ENCODE measurements at regions not wholly inside any gene's neighbourhood (a gene's known extent, or its start where the extent isn't known, plus 50 kb on each side); places are given as distances from the start of the nearest gene placed in this dataset.
"Not testable (repeated sequence)": the region's sequence is repeated elsewhere in the genome, so short reads cannot be mapped to it uniquely, and the experiment has no call there.

GRCh38 chr15:21016589-21016988 lies 150.5 kb upstream of the POTEB2 start:
- H3K36me3 Mint-ChIP-seq (ENCODE audit: low read depth); POLR2A ChIA-PET; CTCF ChIA-PET; H3K27me3 Mint-ChIP-seq; DNase-seq; intact Hi-C loops (cut with DNase I, micrococcal nuclease); H3K4me3 Mint-ChIP-seq; H3K27ac Mint-ChIP-seq; H3K9me3 Mint-ChIP-seq (ENCODE audit: low read depth); H3K4me1 Mint-ChIP-seq; ATAC-seq: not testable (repeated sequence)

GRCh38 chr15:21015171-21015570 lies 149.1 kb upstream of the POTEB2 start:
- intact Hi-C loops (cut with DNase I, micrococcal nuclease); ATAC-seq; POLR2A ChIA-PET; DNase-seq; H3K4me1 Mint-ChIP-seq; H3K9me3 Mint-ChIP-seq (ENCODE audit: low read depth); H3K36me3 Mint-ChIP-seq (ENCODE audit: low read depth); H3K27ac Mint-ChIP-seq; CTCF ChIA-PET; H3K27me3 Mint-ChIP-seq; H3K4me3 Mint-ChIP-seq: not testable (repeated sequence)

- H3K9me3 Mint-ChIP-seq (ENCODE audit: low read depth); intact Hi-C loops (cut with DNase I, micrococcal nuclease); CTCF ChIA-PET; H3K4me1 Mint-ChIP-seq; H3K4me3 Mint-ChIP-seq; H3K27ac Mint-ChIP-seq; ATAC-seq; DNase-seq; POLR2A ChIA-PET; H3K27me3 Mint-ChIP-seq; H3K36me3 Mint-ChIP-seq (ENCODE audit: low read depth): not testable (repeated sequence)
Measured at GRCh38 chr15:21013308-21013707, 147.2 kb upstream of the POTEB2 start.

GRCh38 chr15:21009651-21010050 lies 143.5 kb upstream of the POTEB2 start:
- H3K27ac Mint-ChIP-seq; ATAC-seq; intact Hi-C loops (cut with DNase I, micrococcal nuclease); DNase-seq; H3K36me3 Mint-ChIP-seq (ENCODE audit: low read depth); POLR2A ChIA-PET; H3K4me3 Mint-ChIP-seq; CTCF ChIA-PET; H3K9me3 Mint-ChIP-seq (ENCODE audit: low read depth); H3K4me1 Mint-ChIP-seq; H3K27me3 Mint-ChIP-seq: not testable (repeated sequence)

- H3K4me1 Mint-ChIP-seq; H3K36me3 Mint-ChIP-seq (ENCODE audit: low read depth); H3K9me3 Mint-ChIP-seq (ENCODE audit: low read depth); H3K27me3 Mint-ChIP-seq; ATAC-seq; DNase-seq; POLR2A ChIA-PET; intact Hi-C loops (cut with DNase I, micrococcal nuclease); CTCF ChIA-PET; H3K4me3 Mint-ChIP-seq; H3K27ac Mint-ChIP-seq: not testable (repeated sequence)
Measured at GRCh38 chr15:21003459-21003858, 137.3 kb upstream of the POTEB2 start.

- H3K4me3 Mint-ChIP-seq; H3K36me3 Mint-ChIP-seq (ENCODE audit: low read depth); H3K27me3 Mint-ChIP-seq; H3K27ac Mint-ChIP-seq; CTCF ChIA-PET; intact Hi-C loops (cut with DNase I, micrococcal nuclease); POLR2A ChIA-PET; H3K4me1 Mint-ChIP-seq; DNase-seq; ATAC-seq; H3K9me3 Mint-ChIP-seq (ENCODE audit: low read depth): not testable (repeated sequence)
Measured at GRCh38 chr15:21001950-21002349, 135.8 kb upstream of the POTEB2 start.

GRCh38 chr15:20991691-20992090 lies 125.6 kb upstream of the POTEB2 start:
- H3K36me3 Mint-ChIP-seq (ENCODE audit: low read depth); H3K27me3 Mint-ChIP-seq; POLR2A ChIA-PET; DNase-seq; CTCF ChIA-PET; H3K4me1 Mint-ChIP-seq; H3K4me3 Mint-ChIP-seq; intact Hi-C loops (cut with DNase I, micrococcal nuclease); H3K9me3 Mint-ChIP-seq (ENCODE audit: low read depth); H3K27ac Mint-ChIP-seq: not testable (repeated sequence)
- ATAC-seq, result peak; percentile 39

GRCh38 chr15:20991253-20991652 lies 125.1 kb upstream of the POTEB2 start:
- intact Hi-C loops (cut with DNase I, micrococcal nuclease); H3K27ac Mint-ChIP-seq; H3K4me3 Mint-ChIP-seq; H3K27me3 Mint-ChIP-seq; H3K9me3 Mint-ChIP-seq (ENCODE audit: low read depth); ATAC-seq; POLR2A ChIA-PET; CTCF ChIA-PET; H3K36me3 Mint-ChIP-seq (ENCODE audit: low read depth); H3K4me1 Mint-ChIP-seq; DNase-seq: not testable (repeated sequence)

GRCh38 chr15:20986775-20987174 lies 120.7 kb upstream of the POTEB2 start:
- ATAC-seq; DNase-seq; intact Hi-C loops (cut with DNase I, micrococcal nuclease); H3K9me3 Mint-ChIP-seq (ENCODE audit: low read depth); H3K4me1 Mint-ChIP-seq; CTCF ChIA-PET; H3K27me3 Mint-ChIP-seq; H3K27ac Mint-ChIP-seq; H3K4me3 Mint-ChIP-seq; H3K36me3 Mint-ChIP-seq (ENCODE audit: low read depth); POLR2A ChIA-PET: not testable (repeated sequence)

- H3K27ac Mint-ChIP-seq; H3K9me3 Mint-ChIP-seq (ENCODE audit: low read depth); DNase-seq; H3K4me1 Mint-ChIP-seq; H3K4me3 Mint-ChIP-seq; POLR2A ChIA-PET; H3K36me3 Mint-ChIP-seq (ENCODE audit: low read depth); CTCF ChIA-PET; H3K27me3 Mint-ChIP-seq; intact Hi-C loops (cut with DNase I, micrococcal nuclease): not testable (repeated sequence)
- peak; percentile 100 for ATAC-seq
Measured at GRCh38 chr15:20978057-20978456, 111.9 kb upstream of the POTEB2 start.

- H3K4me1 Mint-ChIP-seq; H3K27me3 Mint-ChIP-seq; intact Hi-C loops (cut with DNase I, micrococcal nuclease); H3K27ac Mint-ChIP-seq; H3K9me3 Mint-ChIP-seq (ENCODE audit: low read depth); POLR2A ChIA-PET; H3K36me3 Mint-ChIP-seq (ENCODE audit: low read depth); DNase-seq; ATAC-seq; CTCF ChIA-PET; H3K4me3 Mint-ChIP-seq: not testable (repeated sequence)
Measured at GRCh38 chr15:20972762-20973161, 106.6 kb upstream of the POTEB2 start.

GRCh38 chr15:20959299-20959698 lies 93.2 kb upstream of the POTEB2 start:
- H3K36me3 Mint-ChIP-seq (ENCODE audit: low read depth); CTCF ChIA-PET: not testable (repeated sequence)

GRCh38 chr15:20929322-20929721 lies 63.2 kb upstream of the POTEB2 start:
- H3K27me3 Mint-ChIP-seq; H3K9me3 Mint-ChIP-seq (ENCODE audit: low read depth); POLR2A ChIA-PET; CTCF ChIA-PET; DNase-seq; H3K4me3 Mint-ChIP-seq; intact Hi-C loops (cut with DNase I, micrococcal nuclease); H3K4me1 Mint-ChIP-seq; H3K27ac Mint-ChIP-seq; H3K36me3 Mint-ChIP-seq (ENCODE audit: low read depth): not testable (repeated sequence)
- peak; percentile 57 for ATAC-seq

More at GRCh38 chr15:20959299-20959698, 93.2 kb upstream of the POTEB2 start:
- H3K27ac Mint-ChIP-seq; H3K4me1 Mint-ChIP-seq; H3K9me3 Mint-ChIP-seq (ENCODE audit: low read depth); POLR2A ChIA-PET; H3K27me3 Mint-ChIP-seq; DNase-seq; H3K4me3 Mint-ChIP-seq; intact Hi-C loops (cut with DNase I, micrococcal nuclease): not testable (repeated sequence)
- peak; percentile 42 for ATAC-seq
